ENCODE measurements at regions not wholly inside any gene's neighbourhood (a gene's known extent, or its start where the extent isn't known, plus 50 kb on each side); places are given as distances from the start of the nearest gene placed in this dataset.

DNA sequence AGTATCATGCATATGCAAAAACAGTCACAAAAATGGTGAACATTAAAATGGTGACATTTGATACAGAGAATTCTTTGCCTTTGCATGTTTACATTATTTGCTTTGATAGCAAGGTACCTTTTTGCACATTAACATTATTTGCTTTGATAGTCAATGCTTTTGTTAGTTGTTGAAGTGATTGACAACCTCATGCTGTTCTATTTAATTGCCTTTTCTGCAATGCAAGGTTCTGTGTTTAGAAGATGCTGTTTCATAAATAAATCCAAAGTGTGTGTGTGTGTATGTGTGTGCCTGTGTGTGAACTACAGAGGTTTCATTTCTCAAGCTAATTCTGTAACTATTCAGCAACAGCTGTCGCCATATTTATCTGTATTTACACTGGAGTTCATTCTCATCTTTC lies 668.7 kb downstream of the NR2F1-AS1 start:
- no peak for DNase-seq

DNA sequence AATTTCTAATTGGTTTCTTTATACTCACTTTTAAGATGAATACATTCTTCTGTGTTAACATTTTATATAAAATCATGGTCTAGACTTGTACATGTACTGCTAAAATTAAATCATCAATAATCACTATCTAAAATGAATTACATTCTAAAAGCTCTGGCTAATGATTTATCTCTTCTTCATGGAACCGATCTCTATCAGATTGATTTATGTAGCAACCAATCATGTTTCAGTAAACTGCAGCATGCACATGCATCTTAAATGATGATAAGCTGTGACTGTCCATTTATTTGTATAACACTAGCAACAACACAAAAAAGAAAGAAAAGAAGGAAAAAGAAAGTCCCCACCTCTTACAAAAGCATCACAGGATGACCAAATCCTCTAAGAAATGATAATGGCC lies 669.2 kb downstream of the NR2F1-AS1 start:
- DNase-seq: no peak

DNA sequence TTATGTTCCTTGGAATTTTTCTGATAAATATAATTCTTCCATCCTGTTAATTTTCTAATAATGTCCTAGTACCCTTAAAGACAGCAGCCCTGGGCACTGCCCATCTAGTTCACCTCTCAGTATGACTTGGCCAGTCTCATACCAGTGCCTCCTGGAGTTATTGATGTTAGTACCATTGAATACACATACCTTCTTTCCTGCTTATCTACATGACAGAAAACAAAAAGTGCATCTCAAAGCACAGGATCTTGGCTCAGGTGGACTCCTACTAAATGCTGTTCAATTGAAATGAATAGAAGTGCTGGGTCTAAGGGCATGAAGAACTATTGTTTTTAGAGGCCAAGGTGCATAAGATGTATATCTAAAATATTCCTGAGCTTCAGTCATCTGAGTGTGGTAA lies 669.7 kb downstream of the NR2F1-AS1 start:
- DNase-seq: no peak

DNA sequence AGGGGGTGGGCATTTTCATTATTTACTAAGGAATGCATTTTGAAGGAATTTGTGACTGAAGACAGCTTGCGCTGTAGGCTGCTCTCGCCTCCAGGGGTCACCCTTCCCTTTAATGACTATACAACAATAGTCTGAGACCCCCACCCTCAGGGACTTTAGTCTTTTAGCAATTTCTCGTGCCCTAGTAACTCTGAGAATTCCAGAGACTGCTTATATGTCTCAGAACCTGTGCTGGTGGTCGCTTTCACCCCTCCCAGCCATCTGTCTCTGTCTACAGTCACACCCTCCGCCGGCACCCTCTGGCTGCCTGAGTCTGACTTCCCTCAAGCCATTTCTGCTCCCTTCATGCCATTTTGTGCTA lies 671.4 kb downstream of the NR2F1-AS1 start:
- no peak for DNase-seq

DNA sequence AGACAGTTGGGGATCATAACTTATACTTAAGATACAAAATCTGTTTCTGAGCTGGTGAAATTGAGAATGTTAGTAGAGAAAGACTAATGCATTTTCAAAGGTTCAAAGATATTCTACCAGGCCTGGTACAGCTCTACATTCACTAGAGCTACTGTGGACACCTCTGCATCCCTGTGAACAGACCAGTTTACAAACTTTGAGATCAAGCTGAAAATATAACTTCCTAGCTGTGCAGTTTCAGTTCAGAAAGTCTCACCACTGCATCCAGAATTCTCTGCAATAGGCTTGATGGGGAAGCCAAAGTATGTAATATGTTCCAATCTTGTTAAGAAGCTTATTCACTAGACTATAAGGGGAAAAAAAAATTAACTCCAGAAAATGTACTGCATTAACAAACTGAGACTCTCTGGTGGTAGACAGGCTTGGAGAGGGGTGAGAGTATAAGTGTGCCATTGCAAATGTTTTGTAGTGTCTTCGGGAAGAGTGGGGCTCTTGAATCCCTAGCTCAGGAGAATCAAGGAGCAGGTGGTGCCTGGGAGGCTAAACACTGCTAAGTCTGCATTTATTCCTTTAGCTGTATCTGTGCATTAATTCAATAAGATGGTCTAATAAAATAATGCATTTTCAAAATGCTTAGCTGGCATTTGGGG lies 671.9 kb downstream of the NR2F1-AS1 start:
- DNase-seq: no peak

DNA sequence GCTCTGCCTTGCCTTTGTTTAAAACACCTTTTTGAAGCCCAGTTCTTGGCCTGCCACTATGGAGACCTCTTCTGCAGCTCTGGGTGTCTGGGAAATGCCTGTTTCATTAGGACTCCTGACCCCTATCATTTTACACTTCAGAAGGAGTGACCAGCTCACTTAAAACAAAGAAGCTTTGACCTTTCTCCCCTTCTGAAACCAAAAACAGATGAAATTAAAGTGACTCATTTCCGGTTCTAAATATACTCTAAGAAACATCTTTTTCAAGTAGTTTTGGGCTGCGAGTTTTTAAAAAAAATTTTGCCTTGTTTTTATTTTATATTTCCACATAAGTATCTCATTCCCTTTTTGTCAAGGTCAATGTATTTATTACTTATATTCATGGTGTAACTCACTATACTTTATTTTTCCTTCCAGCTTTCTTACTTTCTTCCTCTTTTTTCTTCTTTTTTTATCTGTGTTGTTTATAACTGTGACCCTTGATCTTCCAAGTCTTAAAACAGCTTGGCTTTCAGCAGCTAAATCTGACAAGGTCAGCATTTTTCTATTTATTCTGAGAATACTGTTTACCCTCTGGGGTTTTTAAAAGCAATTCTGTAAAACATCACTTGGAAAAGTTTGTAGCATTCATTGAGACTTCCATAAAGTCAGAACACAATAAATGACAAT lies 672.9 kb downstream of the NR2F1-AS1 start:
- DNase-seq: no peak

DNA sequence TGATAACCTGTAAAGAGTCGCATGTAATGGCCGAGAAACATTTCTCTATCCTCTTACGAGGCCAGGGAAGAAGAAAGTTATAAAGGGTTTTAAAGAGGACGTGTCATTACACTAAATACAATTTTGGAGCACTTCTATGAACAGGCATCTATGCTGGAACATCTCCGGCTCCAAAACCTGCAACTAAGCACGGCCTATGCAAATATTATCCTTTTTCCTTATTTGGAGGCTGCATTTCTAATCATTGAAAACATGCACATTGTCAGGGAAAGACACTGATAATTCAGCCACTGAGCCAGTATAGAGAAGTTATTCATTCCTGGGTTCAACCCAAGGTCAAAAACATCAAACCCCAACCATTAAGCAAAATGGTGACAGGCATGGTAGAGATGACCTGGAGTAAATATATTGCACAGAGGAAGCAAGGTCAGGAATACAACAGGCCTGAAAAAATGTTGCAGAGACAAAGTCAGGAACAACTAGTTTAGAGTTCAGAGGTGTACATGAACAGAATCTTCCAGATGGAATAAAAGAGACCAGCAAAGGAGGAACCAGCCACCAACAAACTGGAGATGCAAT lies 674.1 kb downstream of the NR2F1-AS1 start:
- no peak for DNase-seq

DNA sequence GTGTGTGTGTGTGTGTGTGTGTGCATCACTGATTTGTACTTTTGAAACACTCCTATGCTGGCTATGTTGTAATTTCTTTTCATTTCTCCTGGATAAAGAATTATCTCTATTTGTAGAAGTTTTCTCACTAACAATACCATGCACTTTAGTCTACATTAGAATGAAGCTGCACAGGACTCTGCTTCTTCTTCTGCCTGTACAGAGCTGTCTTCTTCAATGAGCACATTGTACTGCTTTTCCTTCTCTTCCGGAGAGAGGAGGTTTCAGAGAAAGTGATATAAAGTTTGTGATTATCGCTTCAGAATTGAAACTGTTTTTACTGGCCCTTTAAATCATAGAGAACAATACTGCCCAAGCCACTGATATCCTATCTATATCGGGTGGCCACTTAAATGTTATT lies 677.0 kb downstream of the NR2F1-AS1 start:
- DNase-seq: no peak

DNA sequence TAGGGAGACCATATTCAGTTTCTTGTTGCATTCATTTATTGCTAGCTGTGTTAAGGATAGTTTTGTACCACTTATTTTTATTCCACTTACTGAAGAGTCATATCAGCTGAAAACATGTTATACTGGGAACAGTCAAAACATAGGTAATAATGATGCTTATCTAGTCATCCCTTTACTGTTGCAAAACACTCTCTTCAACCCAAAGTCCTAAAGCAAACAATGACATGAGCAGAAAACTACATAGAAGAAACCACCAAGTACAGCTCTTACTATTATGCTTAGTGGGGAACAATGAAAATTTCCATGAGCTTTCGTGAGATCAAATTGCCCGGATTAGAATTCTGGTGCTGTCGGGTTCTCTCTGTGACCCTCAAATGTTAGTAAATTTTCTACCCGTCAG lies 681.4 kb downstream of the NR2F1-AS1 start:
- DNase-seq: no peak

DNA sequence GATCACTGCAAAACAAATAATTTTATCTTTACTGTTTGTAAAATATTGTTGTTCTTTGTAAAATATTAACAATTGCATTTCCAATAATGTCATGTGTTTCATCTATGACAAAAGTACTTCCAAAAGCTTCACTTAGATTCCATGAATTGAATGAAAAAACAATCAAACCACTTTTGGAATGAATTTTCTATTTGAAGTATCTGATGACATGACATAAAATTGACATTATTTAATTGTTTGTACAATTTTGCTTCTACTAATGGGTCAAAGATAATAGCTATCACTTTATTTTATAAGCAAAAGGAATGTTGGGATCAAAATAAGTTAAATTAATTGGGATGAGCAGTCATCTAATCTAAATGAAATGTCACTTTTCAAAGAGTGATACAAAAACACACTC lies 684.3 kb downstream of the NR2F1-AS1 start:
- no peak for DNase-seq

DNA sequence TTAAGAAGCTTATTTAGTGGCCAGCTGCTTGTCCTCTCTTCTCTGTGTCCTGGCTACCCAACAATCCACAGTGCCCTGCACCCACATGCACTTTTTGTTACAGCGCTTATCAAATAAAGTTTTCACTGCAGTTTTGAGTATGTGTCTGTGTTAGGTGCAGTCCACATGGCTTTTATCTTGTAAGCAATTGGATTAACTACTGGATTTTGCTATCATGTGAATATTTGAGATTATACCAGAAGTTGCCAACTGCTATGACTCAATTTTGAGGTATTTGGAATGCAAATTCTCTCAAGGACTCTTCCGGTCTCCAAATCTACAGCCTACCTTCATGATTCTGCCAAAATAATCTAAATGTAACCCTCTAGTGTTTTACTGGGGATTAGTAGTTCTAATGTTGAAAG lies 690.2 kb downstream of the NR2F1-AS1 start:
- DNase-seq: no peak

DNA sequence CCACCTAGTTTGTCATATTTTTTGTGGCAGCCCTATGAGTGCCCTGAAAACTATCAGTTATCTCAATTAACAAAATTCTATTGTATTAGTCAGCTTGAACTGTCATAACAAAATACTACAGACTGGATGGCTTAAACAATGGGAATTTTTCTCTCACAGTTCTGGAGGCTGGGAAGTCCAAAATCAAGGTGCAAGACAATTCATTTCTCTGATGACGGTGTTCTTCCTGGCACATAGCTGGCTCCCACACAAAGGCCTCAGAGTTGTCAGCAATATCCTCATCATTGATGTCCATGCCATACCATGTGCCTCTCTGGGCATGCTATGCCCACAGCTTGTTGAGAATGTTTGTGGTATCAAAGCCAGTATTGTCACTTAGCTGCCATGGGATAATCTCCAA lies 691.9 kb downstream of the NR2F1-AS1 start:
- no peak for DNase-seq

DNA sequence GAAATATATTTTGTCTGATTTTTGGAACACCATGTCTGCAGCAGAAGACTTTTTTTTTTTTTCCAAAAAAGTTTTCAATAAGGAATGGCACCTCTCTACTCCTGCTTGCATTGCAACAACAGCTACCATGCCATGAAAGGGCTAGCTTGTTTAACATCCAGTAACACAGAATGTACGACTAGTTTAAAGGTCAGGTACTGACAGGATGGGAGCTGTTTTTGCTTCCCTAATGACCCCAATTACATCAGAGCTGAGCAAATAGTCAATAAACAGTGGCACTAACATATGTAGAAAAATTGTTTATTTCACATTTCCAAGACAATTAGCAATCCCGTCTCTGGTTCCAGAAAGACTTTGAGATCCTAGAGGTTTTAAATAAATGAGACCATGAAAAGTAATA lies 693.8 kb downstream of the NR2F1-AS1 start:
- no peak for DNase-seq

DNA sequence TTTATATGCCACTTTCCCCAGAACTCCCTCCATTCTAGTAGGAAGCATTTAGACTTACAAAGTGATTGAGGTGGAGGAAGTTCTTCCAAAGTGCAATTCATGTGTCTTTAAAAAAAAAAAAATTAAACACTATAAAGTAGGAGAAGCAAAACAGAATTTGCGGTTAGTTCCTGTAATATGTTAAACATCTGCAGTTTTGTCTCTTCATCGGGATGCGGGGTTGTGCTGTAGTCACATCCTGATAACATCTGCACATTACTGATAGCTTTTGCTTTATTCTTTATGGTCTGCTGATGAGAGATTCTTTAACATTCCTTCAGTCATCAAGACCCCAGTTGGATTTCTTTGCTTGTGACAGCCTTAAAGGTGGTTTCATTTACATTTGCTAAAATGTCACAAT lies 694.3 kb downstream of the NR2F1-AS1 start:
- DNase-seq: no peak

DNA sequence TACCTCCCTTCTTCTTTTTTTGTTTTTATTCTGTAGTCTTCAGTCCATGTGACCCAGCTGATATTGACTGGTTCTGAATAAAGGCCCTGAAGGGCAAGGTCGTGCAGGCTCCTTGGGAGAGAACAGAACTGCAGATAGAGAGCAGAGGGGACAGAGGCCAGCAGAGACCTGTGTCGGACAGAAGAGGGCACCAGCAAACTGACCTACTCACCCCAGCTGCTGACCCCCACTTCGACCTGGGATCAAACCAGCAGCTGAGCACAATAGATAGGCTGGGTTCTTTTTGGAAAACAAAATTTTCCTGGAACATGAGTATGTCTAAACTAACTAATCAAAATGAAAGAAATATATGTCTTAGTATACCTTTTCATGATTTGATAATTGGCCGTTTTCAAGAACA lies 695.1 kb downstream of the NR2F1-AS1 start:
- no peak for DNase-seq

DNA sequence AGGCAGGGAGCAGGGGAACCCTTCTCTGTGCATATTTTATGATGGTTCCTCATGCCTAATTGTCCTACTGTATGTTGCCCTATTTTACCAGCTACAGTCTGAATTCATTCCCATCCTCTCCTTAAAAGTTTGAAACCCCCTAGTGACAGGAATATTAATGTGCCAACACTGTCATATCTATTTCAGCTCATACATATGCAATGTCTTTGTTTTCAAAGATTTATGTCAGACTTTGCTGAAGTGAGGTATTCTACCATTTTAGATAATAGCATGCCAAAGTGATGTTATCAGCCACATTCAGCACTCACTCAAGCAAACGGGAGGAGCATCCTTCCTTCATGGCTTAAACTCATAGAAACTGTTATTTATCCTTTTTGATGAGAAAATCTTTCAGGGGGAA lies 696.5 kb downstream of the NR2F1-AS1 start:
- DNase-seq: no peak

DNA sequence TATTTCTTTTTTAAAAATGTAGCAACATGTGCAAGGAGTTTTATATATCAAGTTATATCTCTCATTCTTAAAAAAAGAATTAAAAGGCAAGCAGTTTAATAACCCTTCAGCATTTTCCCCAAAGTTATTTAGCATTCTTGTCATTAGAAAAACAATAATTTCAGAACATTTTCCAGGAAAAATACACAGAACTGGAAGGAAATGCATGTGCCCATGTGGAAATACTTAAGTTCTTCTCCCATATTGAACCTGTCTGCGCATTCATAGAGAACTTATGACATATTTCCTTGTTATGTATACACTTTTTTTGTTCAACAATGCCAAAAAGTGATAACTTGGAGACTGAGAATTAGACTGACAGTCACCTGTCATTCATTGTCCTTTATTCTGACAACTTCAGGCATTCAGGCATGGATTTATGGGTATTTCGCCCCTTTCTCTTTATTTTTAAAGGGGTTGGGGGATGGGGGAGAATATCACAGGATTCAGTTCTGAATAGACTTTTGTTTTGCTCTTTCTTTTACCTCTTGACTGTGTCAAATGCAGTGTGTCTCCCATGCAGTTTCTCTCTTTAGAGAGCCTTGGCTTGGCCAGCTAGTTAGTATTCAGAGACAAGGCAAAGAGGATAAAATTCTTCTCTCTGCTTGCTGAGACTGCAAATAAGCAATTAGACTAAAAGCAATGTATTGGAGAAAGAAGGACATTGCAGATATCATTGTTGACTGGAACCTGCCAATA lies 701.0 kb downstream of the NR2F1-AS1 start:
- DNase-seq: no peak

DNA sequence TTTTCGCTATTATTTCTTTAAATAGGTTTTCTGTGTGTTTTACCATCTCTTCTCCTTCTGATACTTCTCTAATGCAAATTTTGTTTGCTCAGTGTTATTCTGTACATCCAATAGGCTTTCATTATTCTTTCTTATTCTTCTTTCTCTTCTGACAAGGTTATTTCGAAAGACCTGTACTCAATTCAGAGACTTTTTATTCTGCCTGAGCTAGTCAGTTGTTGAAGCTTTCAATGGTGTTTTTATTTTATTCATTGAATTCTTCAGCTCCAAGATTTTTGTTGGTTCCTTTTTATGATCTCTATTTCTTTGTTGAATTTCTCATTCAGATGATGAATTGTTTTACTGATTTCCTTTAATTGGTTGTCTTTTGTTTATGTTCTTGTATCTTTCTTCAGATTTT lies 706.2 kb downstream of the NR2F1-AS1 start:
- no peak for DNase-seq

DNA sequence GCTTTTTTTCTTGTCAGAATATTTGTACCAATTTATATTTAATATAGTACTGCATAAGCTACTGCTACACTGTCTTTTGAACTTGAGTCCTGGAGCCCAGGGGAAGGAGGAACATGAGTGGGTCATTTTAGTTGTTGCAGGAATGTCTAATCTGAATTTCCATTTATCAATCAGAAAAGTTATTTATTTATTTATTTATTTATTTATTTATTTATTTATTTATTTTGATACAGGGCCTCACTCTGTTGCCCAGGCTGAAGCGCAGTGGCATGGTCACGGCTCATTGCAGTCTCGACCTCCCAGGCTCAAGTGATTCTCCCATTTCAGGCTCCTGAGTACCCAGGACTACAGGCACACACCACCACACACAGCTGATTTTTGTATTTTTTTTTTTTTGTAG lies 712.6 kb downstream of the NR2F1-AS1 start:
- DNase-seq: no peak

DNA sequence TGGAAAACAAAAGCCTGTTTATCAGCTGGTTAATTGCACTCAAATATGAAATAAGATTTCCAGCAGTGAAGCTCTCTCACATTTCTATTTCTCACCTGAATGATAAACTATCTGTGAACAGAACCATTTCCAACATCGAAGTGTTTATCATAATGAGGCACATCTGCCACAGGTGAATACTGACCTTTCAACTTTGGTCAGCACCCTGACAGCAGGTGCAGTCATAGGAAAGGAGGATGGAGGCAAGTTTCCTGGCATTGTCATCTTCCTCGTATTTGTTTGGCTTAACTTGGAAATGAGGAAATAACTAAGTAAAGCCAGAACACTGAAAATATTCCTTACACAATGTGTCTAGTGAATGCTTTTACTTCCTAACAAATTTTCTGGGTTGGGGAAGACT lies 716.4 kb downstream of the NR2F1-AS1 start:
- no peak for DNase-seq

DNA sequence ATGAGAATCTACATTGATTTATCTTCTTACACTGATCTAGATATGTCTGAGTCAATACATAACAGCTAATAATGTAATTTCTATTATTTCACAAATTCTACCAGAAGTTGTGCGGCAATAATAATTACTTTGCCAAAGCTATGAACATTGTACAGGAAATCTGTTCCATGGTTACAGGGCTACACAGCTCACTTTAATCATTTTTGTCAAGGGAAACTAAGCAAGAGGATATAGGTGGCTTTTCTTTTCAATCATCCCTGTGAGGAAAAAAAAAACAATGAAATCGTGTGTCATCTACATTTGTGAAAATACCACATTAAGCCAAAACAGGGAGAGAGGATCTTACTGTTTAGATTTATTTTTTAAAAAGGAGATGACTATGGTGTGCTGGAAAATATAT lies 717.4 kb downstream of the NR2F1-AS1 start:
- no peak for DNase-seq

DNA sequence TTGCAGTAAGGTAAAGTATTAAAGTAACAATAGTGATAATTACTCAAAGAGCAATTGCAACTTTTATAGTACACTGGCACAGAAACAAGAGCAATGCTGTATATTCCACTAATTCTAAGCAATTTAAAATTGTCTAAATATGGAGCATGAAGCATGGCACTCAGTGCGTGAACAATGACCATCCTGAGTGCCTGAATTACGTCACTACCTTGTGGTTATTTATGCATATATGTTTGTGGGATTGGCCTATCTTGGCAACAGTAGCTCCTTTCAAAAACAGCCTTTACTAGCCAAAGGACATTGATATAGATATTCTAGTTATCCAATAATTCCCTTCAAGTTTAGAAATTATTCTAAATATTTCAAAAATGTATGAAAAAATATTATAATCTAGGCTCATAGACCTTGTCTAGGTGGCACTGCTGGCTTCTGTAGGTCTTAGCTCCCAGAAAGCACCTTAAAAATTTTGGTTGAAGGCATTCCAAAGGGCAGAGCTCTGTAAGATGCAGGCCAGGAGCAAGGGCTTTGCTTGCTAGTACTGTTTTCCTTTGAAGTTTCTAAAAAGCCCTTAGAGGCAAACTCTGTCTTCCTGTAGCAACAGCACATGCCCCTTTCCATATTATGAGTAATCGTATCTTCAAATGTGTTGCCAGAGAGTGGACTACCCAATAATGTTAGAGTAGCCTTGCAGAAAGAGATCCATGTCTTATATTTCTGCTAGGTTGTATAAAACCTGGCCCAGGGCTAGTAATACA lies 719.3 kb downstream of the NR2F1-AS1 start:
- no peak for DNase-seq

DNA sequence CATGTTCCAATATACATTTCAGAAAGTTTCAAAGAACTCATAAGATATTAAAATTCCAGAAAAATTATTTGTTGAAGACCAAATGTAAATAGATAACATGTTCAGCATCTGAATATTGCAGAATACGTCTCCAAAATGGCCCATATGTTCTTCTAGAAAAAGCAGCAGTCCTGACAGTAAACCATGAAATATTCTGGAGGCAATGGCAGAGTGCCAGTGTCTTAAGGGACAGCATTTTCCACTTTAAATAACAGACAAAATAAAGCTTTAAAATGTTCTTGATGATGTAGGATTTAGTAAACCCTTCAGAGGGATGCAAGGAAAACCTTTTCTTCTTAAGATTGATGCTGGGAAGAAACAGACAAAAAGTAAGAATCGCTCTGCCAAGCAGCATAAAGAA lies 721.0 kb downstream of the NR2F1-AS1 start:
- DNase-seq: no peak

Measured in activated effector memory CD4-positive, alpha-beta T cell treated with anti-CD3 and anti-CD28 coated beads, Interleukin-2, amount 50 U/mL, for 16 hours (primary cell).